Smooth muscle cell (in vitro differentiated cells): ENCODE measurements at regions not wholly inside any gene's neighbourhood (a gene's known extent, or its start where the extent isn't known, plus 50 kb on each side); places are given as distances from the start of the nearest gene placed in this dataset.

ENCODE experiments used
- DNase-seq: peaks from one replicate; lab custom pipeline; 2025; ENCODE audit not compliant: unreplicated experiment; lab: John Stamatoyannopoulos, UW
- H2AFZ ChIP-seq: fragments of 200-600 bp; sonication (generic); 2 replicates; pipeline ENCODE4 v1.6.0; 2016; ENCODE audit warnings: antibody characterized with exemption, low read depth, mild to moderate bottlenecking
- H3F3A ChIP-seq: fragments of 200-600 bp; sonication (generic); 2 replicates; pipeline ENCODE4 v1.6.0; 2017; ENCODE audit warnings: antibody characterized with exemption, low read depth
- H3K27ac ChIP-seq: fragments of 200-600 bp; sonication (generic); 2 replicates; pipeline ENCODE4 v1.5.1; 2016; ENCODE audit warnings: low read depth, mild to moderate bottlenecking
- H3K27me3 ChIP-seq: fragments of 200-600 bp; sonication (generic); 2 replicates; pipeline ENCODE4 v1.6.1; 2016; ENCODE audit warnings: low read depth, mild to moderate bottlenecking
- H3K36me3 ChIP-seq: fragments of 200-600 bp; sonication (generic); 2 replicates; pipeline ENCODE4 v1.5.1; 2016; ENCODE audit warnings: low read depth
- H3K4me1 ChIP-seq: fragments of 200-600 bp; sonication (generic); 2 replicates; pipeline ENCODE4 v1.5.1; 2016; ENCODE audit warnings: low read depth
- H3K4me2 ChIP-seq: fragments of 200-600 bp; sonication (generic); 2 replicates; pipeline ENCODE4 v1.6.0; 2016; ENCODE audit warnings: mild to moderate bottlenecking
- H3K4me3 ChIP-seq: fragments of 200-600 bp; sonication (generic); 2 replicates; pipeline ENCODE4 v1.5.1; 2016; ENCODE audit warnings: mild to moderate bottlenecking
- H3K79me2 ChIP-seq: fragments of 200-600 bp; sonication (generic); 2 replicates; pipeline ENCODE4 v1.6.0; 2016; ENCODE audit warnings: low read depth, mild to moderate bottlenecking
- H3K9ac ChIP-seq: fragments of 200-600 bp; sonication (generic); 2 replicates; pipeline ENCODE4 v1.6.0; 2016; ENCODE audit warnings: low read depth
- H3K9me3 ChIP-seq: fragments of 200-600 bp; sonication (generic); replicated peaks from 2 replicates; pipeline ENCODE4 v1.5.1; 2016; ENCODE audit warnings: low read depth
- H4K20me1 ChIP-seq: fragments of 200-600 bp; sonication (generic); 2 replicates; pipeline ENCODE4 v1.6.0; 2016; ENCODE audit warnings: low read depth
- WGBS: methylation state at CpG from one replicate; pipeline ENCODE4 v1.1.7; 2016; ENCODE audit warnings: low lambda C conversion rate; 5-methylcytosine and 5-hydroxymethylcytosine counted together
- TF ChIP-seq, protein P1 (sequence below): fragments of 200-600 bp; sonication (generic); IDR thresholded peaks from 2 replicates; pipeline ENCODE4 v1.5.1; 2017; ENCODE audit warnings: borderline replicate concordance, mild to moderate bottlenecking, antibody characterized with exemption; ENCODE audit not compliant: insufficient read depth, poor library complexity, severe bottlenecking

DNA sequence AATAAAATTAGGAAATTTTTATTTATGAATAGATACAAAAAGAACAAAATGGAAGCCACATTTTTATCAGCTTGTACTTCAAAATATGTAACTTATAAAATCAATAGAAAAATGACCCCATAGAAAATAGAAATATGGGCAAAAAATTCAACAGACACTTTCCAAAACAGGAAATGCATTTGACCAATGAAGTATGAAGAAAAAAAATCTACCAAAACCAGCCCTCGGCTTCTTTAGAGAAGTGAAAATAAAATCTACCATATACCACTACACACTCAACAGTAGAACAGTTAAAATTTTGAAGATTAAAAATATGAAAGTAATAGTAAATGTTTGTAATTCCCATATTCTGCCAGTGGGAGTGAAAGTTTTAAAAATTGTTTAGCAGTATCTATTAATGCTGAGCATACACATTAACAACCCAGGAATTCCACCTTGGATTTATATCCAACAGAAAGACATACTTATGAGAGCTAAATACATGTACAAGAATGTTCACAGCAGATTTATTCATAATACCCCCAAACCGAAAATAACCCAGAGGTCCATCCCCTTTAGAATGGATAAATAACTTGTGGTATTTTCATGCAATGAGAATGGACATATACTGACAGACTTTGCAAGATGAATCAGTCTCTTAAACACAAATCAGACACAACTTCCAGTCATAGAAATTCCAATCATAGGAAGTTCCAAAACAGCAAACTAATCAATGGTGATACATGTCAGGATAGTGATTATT lies 318.0 kb downstream of the FIGN start:
- no peaks in the 10 kb centered on the region for H3F3A ChIP-seq
- TF ChIP-seq, protein P1, sequence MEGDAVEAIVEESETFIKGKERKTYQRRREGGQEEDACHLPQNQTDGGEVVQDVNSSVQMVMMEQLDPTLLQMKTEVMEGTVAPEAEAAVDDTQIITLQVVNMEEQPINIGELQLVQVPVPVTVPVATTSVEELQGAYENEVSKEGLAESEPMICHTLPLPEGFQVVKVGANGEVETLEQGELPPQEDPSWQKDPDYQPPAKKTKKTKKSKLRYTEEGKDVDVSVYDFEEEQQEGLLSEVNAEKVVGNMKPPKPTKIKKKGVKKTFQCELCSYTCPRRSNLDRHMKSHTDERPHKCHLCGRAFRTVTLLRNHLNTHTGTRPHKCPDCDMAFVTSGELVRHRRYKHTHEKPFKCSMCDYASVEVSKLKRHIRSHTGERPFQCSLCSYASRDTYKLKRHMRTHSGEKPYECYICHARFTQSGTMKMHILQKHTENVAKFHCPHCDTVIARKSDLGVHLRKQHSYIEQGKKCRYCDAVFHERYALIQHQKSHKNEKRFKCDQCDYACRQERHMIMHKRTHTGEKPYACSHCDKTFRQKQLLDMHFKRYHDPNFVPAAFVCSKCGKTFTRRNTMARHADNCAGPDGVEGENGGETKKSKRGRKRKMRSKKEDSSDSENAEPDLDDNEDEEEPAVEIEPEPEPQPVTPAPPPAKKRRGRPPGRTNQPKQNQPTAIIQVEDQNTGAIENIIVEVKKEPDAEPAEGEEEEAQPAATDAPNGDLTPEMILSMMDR, result no peak

DNA sequence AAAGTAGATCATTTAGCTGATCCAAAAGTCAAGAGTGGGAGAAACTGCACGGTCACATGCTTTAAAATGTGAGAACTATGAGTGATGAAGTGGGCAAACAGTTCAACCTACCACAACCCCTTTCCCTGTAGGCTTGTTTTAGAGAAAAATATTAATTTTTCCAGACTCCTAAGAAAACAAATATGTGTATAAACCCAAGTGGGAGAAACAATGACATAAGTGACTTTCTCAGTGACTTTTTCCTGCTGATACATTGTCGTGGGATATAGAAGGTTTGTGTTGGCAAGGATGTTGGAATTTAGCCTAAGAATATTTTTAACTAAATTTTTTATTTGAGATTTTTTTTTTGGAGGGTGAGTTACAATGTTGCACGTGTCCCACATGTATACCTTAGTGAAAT lies 321.7 kb downstream of the FIGN start:
- Histone ChIP-seq H3K4me2 (no peak overlapping the region), H3K9me3 (no peaks in the 10 kb centered on the region), H3K79me2 (no peaks in the 10 kb centered on the region), H4K20me1 (no peaks in the 10 kb centered on the region), H3K9ac (no peak overlapping the region), H3K4me3 (no peak overlapping the region), H3K27ac (no peak overlapping the region), H2AFZ (no peak overlapping the region), H3K36me3 (no peaks in the 10 kb centered on the region), H3K27me3 (no peaks in the 10 kb centered on the region), H3F3A (no peaks in the 10 kb centered on the region), H3K4me1 (no peaks in the 10 kb centered on the region)
- no peak for DNase-seq
- TF ChIP-seq, protein P1, result no peak
- WGBS, result 82% methylated on average over 3 of the region's 3 CpGs

More for the DNA sequence above, 318.0 kb downstream of the FIGN start:
- no peaks in the 10 kb centered on the region for H3K4me1 ChIP-seq
- H3K79me2 ChIP-seq, result no peaks in the 10 kb centered on the region
- no peak for DNase-seq
- H3K36me3 ChIP-seq, result no peaks in the 10 kb centered on the region
- no peak overlapping the region for H3K4me3 ChIP-seq
- H3K27me3 ChIP-seq, result no peaks in the 10 kb centered on the region
- no peak overlapping the region for H3K4me2 ChIP-seq
- no peak overlapping the region for H3K27ac ChIP-seq
- H2AFZ ChIP-seq, result no peak overlapping the region
- WGBS, result 78% methylated on average over 2 of the region's 2 CpGs
- no peaks in the 10 kb centered on the region for H3K9me3 ChIP-seq
- H4K20me1 ChIP-seq, result no peaks in the 10 kb centered on the region
- H3K9ac ChIP-seq, result no peak overlapping the region

DNA sequence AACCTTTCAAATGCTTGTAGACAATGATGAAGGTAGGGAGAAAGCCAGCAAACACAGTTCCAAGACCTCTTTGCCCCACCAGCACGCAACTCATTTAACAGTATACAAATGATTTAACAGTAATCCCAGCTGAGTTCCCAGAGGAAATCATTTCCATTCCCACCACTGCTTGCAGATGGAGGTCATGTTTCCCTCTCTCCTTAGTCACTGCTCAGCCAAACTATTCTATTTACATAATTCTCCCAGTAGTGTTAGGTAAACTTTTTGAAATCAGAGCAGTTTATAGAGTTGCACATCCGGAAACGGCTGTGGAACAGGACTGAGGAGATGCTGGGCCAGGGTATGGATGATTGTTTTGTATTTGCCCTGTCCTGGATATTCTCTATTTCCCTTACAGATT lies 328.5 kb downstream of the FIGN start:
- H4K20me1 ChIP-seq, result no peaks in the 10 kb centered on the region
- no peaks in the 10 kb centered on the region for H3K27me3 ChIP-seq
- no peak for DNase-seq
- no peak overlapping the region for H3K9ac ChIP-seq
- no peaks in the 10 kb centered on the region for H3F3A ChIP-seq
- no peak overlapping the region for H3K4me3 ChIP-seq
- TF ChIP-seq, protein P1, result no peak
- H3K9me3 ChIP-seq, result no peaks in the 10 kb centered on the region
- WGBS, result 49% methylated on average over 3 of the region's 3 CpGs
- H3K36me3 ChIP-seq, result no peaks in the 10 kb centered on the region
- H2AFZ ChIP-seq, result peak overlapping the region; percentile 59
- H3K79me2 ChIP-seq, result no peaks in the 10 kb centered on the region
- no peaks in the 10 kb centered on the region for H3K4me1 ChIP-seq
- no peak overlapping the region for H3K4me2 ChIP-seq
- no peak overlapping the region for H3K27ac ChIP-seq

DNA sequence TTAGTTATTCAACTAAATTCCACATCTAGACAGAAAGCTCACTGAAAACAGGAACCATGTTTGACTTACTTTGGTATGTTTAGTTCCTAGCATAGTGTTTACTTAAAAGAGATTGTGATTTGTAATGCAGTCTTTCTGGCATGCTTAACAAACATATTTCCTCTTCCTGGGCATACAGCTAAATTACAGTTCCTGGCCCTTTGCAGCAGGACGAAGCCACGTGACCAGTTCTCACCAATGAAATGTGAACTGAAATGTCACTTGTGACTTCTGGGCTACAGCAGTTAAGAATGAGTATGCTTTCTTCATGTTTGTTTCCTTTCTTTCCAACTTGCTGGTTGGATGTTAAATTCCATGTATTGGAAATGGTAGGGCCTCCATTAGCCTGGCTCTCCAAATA lies 330.5 kb downstream of the FIGN start:
- TF ChIP-seq, protein P1, result no peak

More for the DNA sequence above, 330.5 kb downstream of the FIGN start:
- no peak overlapping the region for H2AFZ ChIP-seq
- no peak overlapping the region for H3K27ac ChIP-seq
- H3K79me2 ChIP-seq, result no peaks in the 10 kb centered on the region
- no peaks in the 10 kb centered on the region for H4K20me1 ChIP-seq
- H3K9me3 ChIP-seq, result no peaks in the 10 kb centered on the region
- H3F3A ChIP-seq, result no peaks in the 10 kb centered on the region
- 86% methylated on average over 2 of the region's 2 CpGs for WGBS
- H3K4me2 ChIP-seq, result no peak overlapping the region
- H3K9ac ChIP-seq, result no peak overlapping the region
- no peaks in the 10 kb centered on the region for H3K4me1 ChIP-seq
- H3K36me3 ChIP-seq, result no peaks in the 10 kb centered on the region
- no peaks in the 10 kb centered on the region for H3K27me3 ChIP-seq
- DNase-seq, result no peak
- H3K4me3 ChIP-seq, result no peak overlapping the region
